Lower leg skin (tissue), 3 donors: ENCODE measurements at regions not wholly inside any gene's neighbourhood (a gene's known extent, or its start where the extent isn't known, plus 50 kb on each side); places are given as distances from the start of the nearest gene placed in this dataset.

Experiments
- CTCF ChIP-seq, 3 donors: fragments of 450-650 bp; IDR thresholded peaks; one replicate each; pipeline ENCODE4 v1.5.1; 2016; ENCODE audit warnings: antibody characterized with exemption in 3 of 3, mild to moderate bottlenecking in 3 of 3, moderate library complexity in 2 of 3
- POLR2A ChIP-seq, 2 donors: fragments of 450-650 bp; IDR thresholded peaks; one replicate each; pipeline ENCODE4 v1.6.1; 2016 to 2017; ENCODE audit warnings: antibody characterized with exemption in 2 of 2, mild to moderate bottlenecking in 1 of 2, moderate library complexity in 1 of 2

GRCh38 chr16:6861815-6862477 is 470.7 kb upstream of the RBFOX1 start:
- no peak for TF ChIP-seq CTCF (IDR thresholded peaks at IDR 0.05)
- no peak for TF ChIP-seq POLR2A (IDR thresholded peaks at IDR 0.05)
